ENCODE measurements at regions not wholly inside any gene's neighbourhood (a gene's known extent, or its start where the extent isn't known, plus 50 kb on each side); places are given as distances from the start of the nearest gene placed in this dataset.

- H2BK5ac ChIP-seq (ENCODE audit: insufficient read length, low read length): no peak overlapping the region
- H3K14ac ChIP-seq (ENCODE audit: insufficient read depth, low read length): no peak overlapping the region
- H3K4me2 ChIP-seq (ENCODE audit: insufficient read depth, insufficient read length, low read length): no peak overlapping the region
- no peak overlapping the region for H2AK5ac ChIP-seq (ENCODE audit: insufficient read length, low read length)
- no peak overlapping the region for H2BK15ac ChIP-seq (ENCODE audit: low read depth, low read length)
- no peak overlapping the region for H2BK12ac ChIP-seq (ENCODE audit: insufficient read length, low read depth, low read length)
- no peaks in the 10 kb centered on the region for H4K20me1 ChIP-seq (ENCODE audit: control insufficient read depth, insufficient read depth, insufficient read length)
- no peak overlapping the region for H4K5ac ChIP-seq (ENCODE audit: insufficient read length, low read depth, low read length)
- no peak overlapping the region for H2BK20ac ChIP-seq (ENCODE audit: low read depth, low read length, poor library complexity, severe bottlenecking)
- H3K23ac ChIP-seq (ENCODE audit: insufficient read length, low read depth, low read length): no peak overlapping the region
- H3K36me3 Mint-ChIP-seq (ENCODE audit: insufficient read depth in 1 of 3, low read depth in 3 of 3): no peaks in the 10 kb centered on the region
- no peak overlapping the region for H3K27ac Mint-ChIP-seq
- H3K79me2 ChIP-seq (ENCODE audit: insufficient read depth, low read length): 0 out of 2 replicates have a peak, but pooled peaks cover 2% of the 10 kb centered on the region
- H3T11ph ChIP-seq (ENCODE audit: low read length): no peak overlapping the region
- H3K9me3 Mint-ChIP-seq: no peaks in the 10 kb centered on the region
- H3K56ac ChIP-seq (ENCODE audit: insufficient read length, low read depth, low read length): no peak overlapping the region
- H4K8ac ChIP-seq (replicated peaks; ENCODE audit: insufficient read length, low read depth, low read length): no peak overlapping the region
- H3K23me2 ChIP-seq (ENCODE audit: insufficient read length, low read depth, low read length, poor library complexity, severe bottlenecking): no peaks in the 10 kb centered on the region
- no peaks in the 10 kb centered on the region; the same call in 1 of the 2 replicates for H3K27me3 Mint-ChIP-seq (ENCODE audit: low read depth)
- no peaks in the 10 kb centered on the region for H3K4me1 Mint-ChIP-seq
- H2BK120ac ChIP-seq (ENCODE audit: low read depth, low read length, poor library complexity, severe bottlenecking): no peak overlapping the region
- no peak overlapping the region for H3K4me3 Mint-ChIP-seq
- TF ChIP-seq CTCF (conservative IDR thresholded peaks at IDR 0.05): no peak
- H2AFZ ChIP-seq (ENCODE audit: low read length): no peak overlapping the region
- no peaks in the 10 kb centered on the region for H3K9me3 ChIP-seq (ENCODE audit: control insufficient read depth, low read depth, low read length)
- no peaks in the 10 kb centered on the region for H3K4me1 ChIP-seq (ENCODE audit: insufficient read depth, low read length)
- no peak overlapping the region for H3K9ac ChIP-seq (ENCODE audit: extremely low read depth, insufficient read length, low read length)
- no peaks in the 10 kb centered on the region for H3K27me3 ChIP-seq (ENCODE audit: insufficient read depth, low read length)
- no peak overlapping the region for H4K91ac ChIP-seq (ENCODE audit: insufficient read length, low read depth, low read length)
- H3K79me1 ChIP-seq (ENCODE audit: insufficient read depth, low read depth, low read length, poor library complexity, severe bottlenecking): no peaks in the 10 kb centered on the region
- no peak overlapping the region for H3K4ac ChIP-seq (ENCODE audit: low read depth, low read length)
- H3K18ac ChIP-seq (ENCODE audit: insufficient read length, low read depth, low read length): no peak overlapping the region
- no peak overlapping the region for H3K27ac ChIP-seq (ENCODE audit: insufficient read length, low read depth, low read length)
- DNase-seq: no peak
- WGBS (ENCODE audit: extremely low coverage, insufficient read length, low lambda C conversion rate): no CpG with 5 or more reads among the region's 4 CpGs
Observed at GRCh38 chr3:157647820-157648219, 144.6 kb upstream of the VEPH1 start.

Measured in H9 (cell line).